ENCODE measurements at regions not wholly inside any gene's neighbourhood (a gene's known extent, or its start where the extent isn't known, plus 50 kb on each side); places are given as distances from the start of the nearest gene placed in this dataset.

DNA sequence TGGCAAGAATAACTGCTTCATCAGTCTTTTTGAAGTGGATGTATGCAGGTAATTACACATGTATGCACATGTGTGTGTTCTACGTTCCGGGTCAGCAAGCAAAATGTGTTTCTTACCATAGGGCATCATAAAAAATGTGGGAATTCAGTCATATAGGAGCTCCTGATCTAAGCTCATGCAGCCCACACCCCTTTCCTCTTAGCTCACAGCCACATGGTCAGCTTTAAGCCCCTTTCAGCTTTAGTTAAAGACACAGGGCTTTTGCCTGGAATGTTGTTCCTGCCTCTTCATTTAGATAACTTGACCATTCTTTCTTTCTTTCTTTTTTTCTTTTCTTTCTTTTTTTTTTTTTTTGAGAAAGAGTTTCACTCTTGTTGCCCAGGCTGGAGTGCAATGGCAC lies 258.1 kb downstream of the RPS24 start:
- no peak for TF ChIP-seq SUZ12 (IDR thresholded peaks at IDR 0.05; ENCODE audit: extremely low read depth, insufficient read depth, insufficient read length)
- no peak for TF ChIP-seq YY1 (IDR thresholded peaks at IDR 0.05; ENCODE audit: insufficient read depth, insufficient read length)
- TF ChIP-seq ZNF274 (IDR thresholded peaks at IDR 0.05; ENCODE audit: low read depth, low read length) = no peak
